SH-SY5Y (cell line): ENCODE measurements at regions not wholly inside any gene's neighbourhood (a gene's known extent, or its start where the extent isn't known, plus 50 kb on each side); places are given as distances from the start of the nearest gene placed in this dataset.

Source experiments
- GATA2 ChIP-seq: IDR thresholded peaks from 2 replicates; pipeline ENCODE4 v1.6.1; 2011; ENCODE audit warnings: mild to moderate bottlenecking, low read depth, low read length
- GATA3 ChIP-seq: IDR thresholded peaks from 2 replicates; pipeline ENCODE4 v1.6.1; 2011; ENCODE audit warnings: low read depth, mild to moderate bottlenecking, low read length, moderate library complexity

- TF ChIP-seq GATA2 = no peak
- TF ChIP-seq GATA3 = no peak
Measured at GRCh38 chr9:16193066-16193465, 640.2 kb downstream of the CCDC171 start.
